Smooth muscle cell (in vitro differentiated cells): ENCODE measurements at regions not wholly inside any gene's neighbourhood (a gene's known extent, or its start where the extent isn't known, plus 50 kb on each side); places are given as distances from the start of the nearest gene placed in this dataset.

ENCODE experiments used
- DNase-seq: peaks from one replicate; lab custom pipeline; 2025; ENCODE audit not compliant: unreplicated experiment; lab: John Stamatoyannopoulos, UW
- H2AFZ ChIP-seq: fragments of 200-600 bp; sonication (generic); 2 replicates; pipeline ENCODE4 v1.6.0; 2016; ENCODE audit warnings: antibody characterized with exemption, low read depth, mild to moderate bottlenecking
- H3F3A ChIP-seq: fragments of 200-600 bp; sonication (generic); 2 replicates; pipeline ENCODE4 v1.6.0; 2017; ENCODE audit warnings: antibody characterized with exemption, low read depth
- H3K27ac ChIP-seq: fragments of 200-600 bp; sonication (generic); 2 replicates; pipeline ENCODE4 v1.5.1; 2016; ENCODE audit warnings: low read depth, mild to moderate bottlenecking
- H3K27me3 ChIP-seq: fragments of 200-600 bp; sonication (generic); 2 replicates; pipeline ENCODE4 v1.6.1; 2016; ENCODE audit warnings: low read depth, mild to moderate bottlenecking
- H3K36me3 ChIP-seq: fragments of 200-600 bp; sonication (generic); 2 replicates; pipeline ENCODE4 v1.5.1; 2016; ENCODE audit warnings: low read depth
- H3K4me1 ChIP-seq: fragments of 200-600 bp; sonication (generic); 2 replicates; pipeline ENCODE4 v1.5.1; 2016; ENCODE audit warnings: low read depth
- H3K4me2 ChIP-seq: fragments of 200-600 bp; sonication (generic); 2 replicates; pipeline ENCODE4 v1.6.0; 2016; ENCODE audit warnings: mild to moderate bottlenecking
- H3K4me3 ChIP-seq: fragments of 200-600 bp; sonication (generic); 2 replicates; pipeline ENCODE4 v1.5.1; 2016; ENCODE audit warnings: mild to moderate bottlenecking
- H3K79me2 ChIP-seq: fragments of 200-600 bp; sonication (generic); 2 replicates; pipeline ENCODE4 v1.6.0; 2016; ENCODE audit warnings: low read depth, mild to moderate bottlenecking
- H3K9ac ChIP-seq: fragments of 200-600 bp; sonication (generic); 2 replicates; pipeline ENCODE4 v1.6.0; 2016; ENCODE audit warnings: low read depth
- H3K9me3 ChIP-seq: fragments of 200-600 bp; sonication (generic); replicated peaks from 2 replicates; pipeline ENCODE4 v1.5.1; 2016; ENCODE audit warnings: low read depth
- H4K20me1 ChIP-seq: fragments of 200-600 bp; sonication (generic); 2 replicates; pipeline ENCODE4 v1.6.0; 2016; ENCODE audit warnings: low read depth
- CTCF ChIP-seq: fragments of 200-600 bp; sonication (generic); IDR thresholded peaks from 2 replicates; pipeline ENCODE4 v1.5.1; 2017; ENCODE audit warnings: borderline replicate concordance, mild to moderate bottlenecking, antibody characterized with exemption; ENCODE audit not compliant: insufficient read depth, poor library complexity, severe bottlenecking
- WGBS: methylation state at CpG from one replicate; pipeline ENCODE4 v1.1.7; 2016; ENCODE audit warnings: low lambda C conversion rate; 5-methylcytosine and 5-hydroxymethylcytosine counted together

- Histone ChIP-seq H3K4me2 (no peak overlapping the region), H2AFZ (no peak overlapping the region), H3K9ac (no peak overlapping the region), H3K27me3 (no peaks in the 10 kb centered on the region), H3K4me1 (peaks cover 13% of the 10 kb centered on the region), H3K27ac (no peak overlapping the region), H4K20me1 (no peaks in the 10 kb centered on the region), H3K4me3 (no peak overlapping the region), H3K9me3 (no peaks in the 10 kb centered on the region), H3K79me2 (no peaks in the 10 kb centered on the region), H3K36me3 (no peaks in the 10 kb centered on the region), H3F3A (no peaks in the 10 kb centered on the region)
- TF ChIP-seq CTCF: no peak
- no peak for DNase-seq
Measured at GRCh38 chr9:31112491-31112890, 1272.0 kb upstream of the ACO1 start.

GRCh38 chr9:31114346-31114745 is 1270.1 kb upstream of the ACO1 start:
- Histone ChIP-seq H3K9me3 (no peaks in the 10 kb centered on the region), H3K9ac (no peak overlapping the region), H2AFZ (no peak overlapping the region), H3K27me3 (no peaks in the 10 kb centered on the region), H3K36me3 (no peaks in the 10 kb centered on the region), H3K79me2 (no peaks in the 10 kb centered on the region), H3K4me3 (no peak overlapping the region), H4K20me1 (no peaks in the 10 kb centered on the region), H3K4me2 (no peak overlapping the region), H3K4me1 (peaks cover 13% of the 10 kb centered on the region), H3F3A (no peaks in the 10 kb centered on the region), H3K27ac (no peak overlapping the region)
- TF ChIP-seq CTCF: no peak
- no peak for DNase-seq
- WGBS: 91% methylated on average over 1 of the region's 1 CpG

GRCh38 chr9:31119890-31120454 is 1264.5 kb upstream of the ACO1 start:
- peak; percentile 52 for TF ChIP-seq CTCF
- no peak overlapping the region for H2AFZ ChIP-seq
- H3K4me3 ChIP-seq: no peak overlapping the region
- H4K20me1 ChIP-seq: no peaks in the 10 kb centered on the region
- no peaks in the 10 kb centered on the region for H3K9me3 ChIP-seq
- H3K4me1 ChIP-seq: no peaks in the 10 kb centered on the region
- H3F3A ChIP-seq: no peaks in the 10 kb centered on the region
- DNase-seq: no peak
- no peaks in the 10 kb centered on the region for H3K27me3 ChIP-seq
- H3K9ac ChIP-seq: no peak overlapping the region
- H3K36me3 ChIP-seq: no peaks in the 10 kb centered on the region
- WGBS: 47% methylated on average over 5 of the region's 5 CpGs
- H3K79me2 ChIP-seq: no peaks in the 10 kb centered on the region
- no peak overlapping the region for H3K4me2 ChIP-seq
- H3K27ac ChIP-seq: no peak overlapping the region

GRCh38 chr9:31124389-31124788 is 1260.1 kb upstream of the ACO1 start:
- WGBS: 76% methylated on average over 1 of the region's 1 CpG
- Histone ChIP-seq H3K4me3 (no peak overlapping the region), H3K27me3 (no peaks in the 10 kb centered on the region), H3K4me2 (no peak overlapping the region), H3K9ac (no peak overlapping the region), H2AFZ (no peak overlapping the region), H3F3A (no peaks in the 10 kb centered on the region), H4K20me1 (no peaks in the 10 kb centered on the region), H3K36me3 (no peaks in the 10 kb centered on the region), H3K4me1 (no peaks in the 10 kb centered on the region), H3K27ac (no peak overlapping the region), H3K79me2 (no peaks in the 10 kb centered on the region), H3K9me3 (no peaks in the 10 kb centered on the region)
- DNase-seq: no peak
- no peak for TF ChIP-seq CTCF
